CD4-positive, alpha-beta memory T cell (primary cell): ENCODE measurements at regions not wholly inside any gene's neighbourhood (a gene's known extent, or its start where the extent isn't known, plus 50 kb on each side); places are given as distances from the start of the nearest gene placed in this dataset.

Source experiments
- CTCF ChIA-PET: fragments of 350-600 bp; sonication (Branson Sonifier 250); formaldehyde crosslinking; loops from one replicate; lab custom pipeline; 2021; ENCODE audit warnings: inconsistent platforms; ENCODE audit not compliant: partially characterized antibody; lab: Charles Lee
- POLR2A ChIA-PET: fragments of 350-600 bp; sonication (Branson Sonifier 250); formaldehyde crosslinking; loops from one replicate; lab custom pipeline; 2021; ENCODE audit not compliant: partially characterized antibody; lab: Charles Lee
- DNase-seq, 5 donors: peaks; one replicate each; pipeline versions ENCODE4 v3.0.0 to v3.0.0-alpha.2; 2020 to 2022; ENCODE audit warnings: mixed read lengths in 1 of 5
- H3K27ac ChIP-seq: one replicate; pipeline ENCODE4 v1.7.0; 2013; ENCODE audit warnings: low read depth, low read length
- H3K27me3 ChIP-seq: 2 replicates; pipeline ENCODE4 v1.7.0; 2013; ENCODE audit warnings: mild to moderate bottlenecking, low read length, moderate library complexity; ENCODE audit not compliant: insufficient read depth
- H3K36me3 ChIP-seq: 2 replicates; pipeline ENCODE4 v1.7.0; 2013; ENCODE audit warnings: mild to moderate bottlenecking, low read length, moderate library complexity; ENCODE audit not compliant: insufficient read depth
- H3K4me1 ChIP-seq: 2 replicates; pipeline ENCODE4 v1.7.0; 2013; ENCODE audit warnings: mild to moderate bottlenecking, low read length, moderate library complexity; ENCODE audit not compliant: insufficient read depth
- H3K4me3 ChIP-seq, 2 donors: one replicate each; pipeline ENCODE4 v1.7.0; 2013; ENCODE audit warnings: low read length in 2 of 2, mild to moderate bottlenecking in 1 of 2
- H3K9me3 ChIP-seq, 2 donors: one replicate each; pipeline ENCODE4 v1.7.0; 2013; ENCODE audit warnings: low read length in 2 of 2, control low read depth in 1 of 2; ENCODE audit not compliant: control insufficient read depth in 1 of 2
- H3K27ac Mint-ChIP-seq, 7 donors: one replicate each; pipeline ENCODE4 v1.8.0; 2020 to 2021; ENCODE audit warnings: mixed read lengths in 7 of 7, mild to moderate bottlenecking in 6 of 7, inconsistent platforms in 3 of 7, moderate library complexity in 3 of 7
- H3K27me3 Mint-ChIP-seq, 2 donors: one replicate each; pipeline ENCODE4 v1.8.0; 2020 to 2021; ENCODE audit warnings: mixed read lengths in 2 of 2
- H3K36me3 Mint-ChIP-seq, 2 donors: one replicate each; pipeline ENCODE4 v1.8.0; 2020 to 2021; ENCODE audit warnings: mixed read lengths in 2 of 2, inconsistent platforms in 1 of 2, mild to moderate bottlenecking in 1 of 2
- H3K4me1 Mint-ChIP-seq, 4 donors: one replicate each; pipeline ENCODE4 v1.8.0; 2020 to 2021; ENCODE audit warnings: mixed read lengths in 4 of 4, mild to moderate bottlenecking in 1 of 4
- H3K4me3 Mint-ChIP-seq, 8 donors: one replicate each; pipeline ENCODE4 v1.8.0; 2020 to 2021; ENCODE audit warnings: mixed read lengths in 8 of 8, mild to moderate bottlenecking in 7 of 8, moderate library complexity in 6 of 8, inconsistent platforms in 3 of 8
- H3K9me3 Mint-ChIP-seq, 8 donors: one replicate each; pipeline ENCODE4 v1.8.0; 2020 to 2021; ENCODE audit warnings: mixed read lengths in 8 of 8, mild to moderate bottlenecking in 5 of 8, inconsistent platforms in 3 of 8, moderate library complexity in 1 of 8
- intact Hi-C: fragments of 100-400 bp; cut with micrococcal nuclease; formaldehyde crosslinking; loops from one replicate; pipeline ENCODE4 v1.15.1; 2023

DNA sequence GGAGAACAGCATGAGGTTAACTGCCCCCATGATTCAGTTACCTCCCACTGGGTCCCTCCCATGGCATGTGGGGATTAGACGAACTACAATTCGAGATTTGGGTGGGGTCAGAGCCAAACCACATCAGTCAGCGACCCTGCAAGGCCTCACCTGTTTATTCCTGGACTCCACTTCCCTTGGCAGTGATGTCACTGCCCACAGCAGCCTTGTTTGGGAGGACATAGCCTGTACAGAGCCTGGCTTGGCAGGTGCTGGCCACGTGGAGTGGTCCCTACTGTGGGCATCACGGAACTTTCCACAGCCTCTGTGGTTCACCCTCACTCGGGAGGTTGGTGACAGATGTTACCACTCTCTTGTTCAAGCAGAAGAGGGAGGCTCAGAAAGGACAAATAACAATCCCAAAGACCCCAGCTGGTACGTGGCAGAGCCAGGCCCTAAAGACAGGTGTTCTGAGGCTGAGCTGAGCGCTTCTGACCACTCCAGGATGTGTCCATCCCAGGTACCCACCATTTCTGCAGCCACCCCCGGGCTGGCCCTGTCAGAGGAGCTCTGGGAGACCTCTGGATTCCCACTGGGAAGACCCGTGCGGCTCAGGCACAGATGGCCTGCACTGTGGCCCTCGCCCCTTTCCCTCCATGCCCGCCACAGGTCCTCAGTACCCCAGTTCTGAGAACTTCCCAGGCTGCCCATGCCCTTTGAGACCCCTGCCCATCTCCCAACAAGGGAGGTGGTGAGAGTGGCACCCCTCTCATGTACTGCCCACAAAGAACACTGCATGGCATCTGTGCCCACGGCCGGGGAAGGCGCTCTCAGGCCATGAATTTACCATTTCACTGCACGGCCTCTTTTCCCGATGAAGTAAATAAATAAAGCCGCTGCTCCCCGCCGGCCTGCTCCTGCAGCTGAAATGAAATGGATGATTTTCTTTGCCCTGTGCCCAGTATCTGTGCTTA lies 605.8 kb downstream of the TBC1D22A start:
- Mint-ChIP-seq H3K9me3 (peaks cover 0 to 14% (median 6%) of the 10 kb centered on the region in 8 donors), H3K4me3 (no peak overlapping the region), H3K4me1 (no peaks in the 10 kb centered on the region), H3K36me3 (no peaks in the 10 kb centered on the region), H3K27me3 (peaks cover 5% of the 10 kb centered on the region in 2 donors), H3K27ac (no peak overlapping the region)
- Histone ChIP-seq H3K27ac (no peak overlapping the region), H3K4me3 (no peak overlapping the region), H3K36me3 (no peaks in the 10 kb centered on the region), H3K4me1 (no peaks in the 10 kb centered on the region), H3K27me3 (no peaks in the 10 kb centered on the region), H3K9me3 (no peaks in the 10 kb centered on the region)
- DNase-seq = no peak
- CTCF ChIA-PET = no interaction called here
- intact Hi-C loops = no loop called here
- POLR2A ChIA-PET = no interaction called here

DNA sequence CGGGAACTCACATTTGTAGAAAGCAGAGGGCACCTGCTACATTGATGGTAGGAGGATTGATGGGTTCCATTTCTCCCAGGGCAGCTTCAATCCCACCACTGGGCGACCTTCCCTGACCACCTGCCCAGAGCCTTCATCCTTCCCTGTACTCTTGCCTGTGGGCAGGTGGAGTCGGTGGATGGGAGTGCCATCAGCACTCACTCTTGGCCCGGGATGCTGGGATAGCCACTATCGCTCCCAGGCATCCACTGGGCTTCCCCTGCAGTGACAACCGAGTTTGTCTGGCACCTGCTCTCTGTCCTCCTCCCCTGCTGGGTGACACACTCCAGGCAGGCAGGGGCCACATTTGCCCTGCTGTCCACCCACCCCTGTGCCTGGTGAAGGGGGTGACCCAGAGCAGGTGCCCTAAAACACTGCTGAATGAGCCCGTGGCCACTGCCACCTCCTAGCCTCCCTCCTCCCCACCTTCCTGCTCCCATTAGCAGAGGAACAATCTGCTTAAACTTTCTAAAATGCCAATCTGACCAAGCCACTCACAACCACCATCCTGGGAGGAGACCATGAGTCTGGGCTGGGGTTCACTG lies 604.7 kb downstream of the TBC1D22A start:
- Histone ChIP-seq H3K4me3 (no peak overlapping the region), H3K9me3 (no peaks in the 10 kb centered on the region), H3K4me1 (no peaks in the 10 kb centered on the region), H3K27ac (no peak overlapping the region), H3K27me3 (no peaks in the 10 kb centered on the region), H3K36me3 (no peaks in the 10 kb centered on the region)
- ChIA-PET POLR2A (no interaction called here), CTCF (no interaction called here)
- H3K4me3 Mint-ChIP-seq = no peak overlapping the region
- H3K4me1 Mint-ChIP-seq = no peaks in the 10 kb centered on the region
- peaks cover 0 to 18% (median 13%) of the 10 kb centered on the region in 8 donors for H3K9me3 Mint-ChIP-seq
- intact Hi-C loops = no loop called here
- no peaks in the 10 kb centered on the region for H3K36me3 Mint-ChIP-seq
- H3K27me3 Mint-ChIP-seq = peaks cover 5% of the 10 kb centered on the region in 2 donors
- no peak for DNase-seq
- H3K27ac Mint-ChIP-seq = no peak overlapping the region

- no peaks in the 10 kb centered on the region for H3K9me3 ChIP-seq
- Mint-ChIP-seq H3K27me3 (peaks cover 3 to 5% of the 10 kb centered on the region in 2 donors), H3K4me1 (no peaks in the 10 kb centered on the region), H3K36me3 (no peaks in the 10 kb centered on the region), H3K4me3 (no peak overlapping the region), H3K9me3 (peaks cover 0 to 26% (median 17%) of the 10 kb centered on the region in 8 donors), H3K27ac (peak overlapping the region in 1 of 7 donors; percentile 12)
- H3K4me3 ChIP-seq = no peak overlapping the region
- CTCF ChIA-PET = no interaction called here
- no peaks in the 10 kb centered on the region for H3K36me3 ChIP-seq
- intact Hi-C loops = no loop called here
- POLR2A ChIA-PET = no interaction called here
- no peaks in the 10 kb centered on the region for H3K4me1 ChIP-seq
- H3K27me3 ChIP-seq = no peaks in the 10 kb centered on the region
- DNase-seq = no peak
- no peak overlapping the region for H3K27ac ChIP-seq
Observed at GRCh38 chr22:47366026-47366767, 603.7 kb downstream of the TBC1D22A start.

- Mint-ChIP-seq H3K9me3 (peaks cover 3 to 28% (median 21%) of the 10 kb centered on the region in 8 donors), H3K27me3 (peaks cover 0 to 5% of the 10 kb centered on the region in 2 donors), H3K27ac (no peak overlapping the region), H3K36me3 (no peaks in the 10 kb centered on the region), H3K4me3 (no peak overlapping the region), H3K4me1 (no peaks in the 10 kb centered on the region)
- no peaks in the 10 kb centered on the region for H3K27me3 ChIP-seq
- no peaks in the 10 kb centered on the region for H3K36me3 ChIP-seq
- no peaks in the 10 kb centered on the region for H3K4me1 ChIP-seq
- H3K27ac ChIP-seq = no peak overlapping the region
- H3K9me3 ChIP-seq = no peaks in the 10 kb centered on the region
- CTCF ChIA-PET = no interaction called here
- no peak overlapping the region for H3K4me3 ChIP-seq
- POLR2A ChIA-PET = no interaction called here
- intact Hi-C loops = no loop called here
- no peak for DNase-seq
Observed at GRCh38 chr22:47361247-47361646, 598.8 kb downstream of the TBC1D22A start.

DNA sequence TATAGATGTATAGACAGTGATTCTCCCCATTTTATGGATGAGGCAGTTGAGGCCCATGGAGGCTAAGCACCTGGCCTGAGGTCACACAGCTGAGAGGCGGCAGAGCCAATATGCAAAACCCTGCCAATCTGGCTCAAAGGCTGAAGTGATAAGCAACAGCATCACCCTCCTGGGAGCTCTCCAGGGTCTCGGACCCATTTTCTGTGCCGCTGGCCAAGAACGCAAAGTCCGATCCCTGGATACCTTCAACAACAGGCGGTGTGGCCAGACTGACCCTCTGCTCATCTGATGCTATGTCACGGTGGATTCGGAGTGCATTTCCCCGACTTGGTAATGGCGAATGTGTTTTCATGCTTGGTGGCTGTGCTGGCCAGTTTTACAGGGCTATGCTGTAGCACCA lies 595.0 kb downstream of the TBC1D22A start:
- H3K4me3 Mint-ChIP-seq = no peak overlapping the region
- Histone ChIP-seq H3K4me1 (no peaks in the 10 kb centered on the region), H3K27me3 (no peaks in the 10 kb centered on the region), H3K4me3 (no peak overlapping the region), H3K9me3 (no peaks in the 10 kb centered on the region), H3K27ac (no peak overlapping the region), H3K36me3 (no peaks in the 10 kb centered on the region)
- ChIA-PET POLR2A (no interaction called here), CTCF (no interaction called here)
- peaks cover 3 to 16% (median 9%) of the 10 kb centered on the region in 8 donors for H3K9me3 Mint-ChIP-seq
- H3K4me1 Mint-ChIP-seq = no peaks in the 10 kb centered on the region
- no peak for DNase-seq
- H3K27me3 Mint-ChIP-seq = peaks cover 2% of the 10 kb centered on the region in 2 donors
- intact Hi-C loops = loop anchor here (10.0 kb wide), 1 partner anchor 1697 kb away; no protein-coding TSS in a partner anchor
- H3K27ac Mint-ChIP-seq = no peak overlapping the region
- H3K36me3 Mint-ChIP-seq = no peaks in the 10 kb centered on the region

DNA sequence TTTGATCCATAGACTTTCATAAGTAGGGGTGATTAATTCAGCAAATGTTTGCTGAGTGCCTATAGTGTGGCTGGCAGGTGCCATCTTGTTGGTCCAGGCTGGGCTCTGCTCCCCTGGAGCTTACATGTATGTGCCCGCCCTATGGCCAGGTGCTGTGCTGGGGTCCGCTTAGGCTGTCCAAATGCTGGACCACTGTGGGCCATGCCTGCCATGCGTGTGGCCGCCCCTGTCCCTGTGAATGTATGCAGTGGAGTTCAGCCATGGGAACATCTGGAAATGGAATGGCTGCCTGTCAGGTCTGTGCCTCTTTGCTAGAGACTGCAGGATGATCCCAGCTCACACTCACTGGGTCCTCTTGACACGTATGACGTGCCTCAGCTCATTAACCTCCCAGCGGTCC lies 594.6 kb downstream of the TBC1D22A start:
- peaks cover 2% of the 10 kb centered on the region in 2 donors for H3K27me3 Mint-ChIP-seq
- no peaks in the 10 kb centered on the region for H3K27me3 ChIP-seq
- H3K4me3 ChIP-seq = no peak overlapping the region
- ChIA-PET POLR2A (no interaction called here), CTCF (no interaction called here)
- no peaks in the 10 kb centered on the region for H3K9me3 ChIP-seq
- H3K27ac Mint-ChIP-seq = no peak overlapping the region
- intact Hi-C loops = loop anchor here (10.0 kb wide), 1 partner anchor 1698 kb away; no protein-coding TSS in a partner anchor
- H3K27ac ChIP-seq = no peak overlapping the region
- H3K4me1 Mint-ChIP-seq = no peaks in the 10 kb centered on the region
- no peak overlapping the region for H3K4me3 Mint-ChIP-seq
- no peaks in the 10 kb centered on the region for H3K36me3 ChIP-seq
- H3K9me3 Mint-ChIP-seq = peaks cover 2 to 13% (median 8%) of the 10 kb centered on the region in 8 donors
- H3K36me3 Mint-ChIP-seq = no peaks in the 10 kb centered on the region
- no peak for DNase-seq
- no peaks in the 10 kb centered on the region for H3K4me1 ChIP-seq

GRCh38 chr22:47356511-47357011 lies 594.1 kb downstream of the TBC1D22A start:
- intact Hi-C loops = loop anchor here (10.0 kb wide), 1 partner anchor 1698 kb away; no protein-coding TSS in a partner anchor
- no peaks in the 10 kb centered on the region for H3K9me3 ChIP-seq
- Mint-ChIP-seq H3K4me3 (no peak overlapping the region), H3K9me3 (peaks cover 0 to 10% (median 4%) of the 10 kb centered on the region in 8 donors), H3K36me3 (no peaks in the 10 kb centered on the region), H3K4me1 (no peaks in the 10 kb centered on the region), H3K27me3 (peaks cover 2% of the 10 kb centered on the region in 2 donors), H3K27ac (no peak overlapping the region)
- CTCF ChIA-PET = no interaction called here
- H3K4me1 ChIP-seq = no peaks in the 10 kb centered on the region
- POLR2A ChIA-PET = no interaction called here
- DNase-seq = no peak
- no peaks in the 10 kb centered on the region for H3K36me3 ChIP-seq
- H3K4me3 ChIP-seq = no peak overlapping the region
- H3K27ac ChIP-seq = no peak overlapping the region
- H3K27me3 ChIP-seq = no peaks in the 10 kb centered on the region
